SK-N-SH treated with all-trans-retinoic acid at 6 μM for 48 hours (cell line): ENCODE measurements at regions not wholly inside any gene's neighbourhood (a gene's known extent, or its start where the extent isn't known, plus 50 kb on each side); places are given as distances from the start of the nearest gene placed in this dataset.

ENCODE experiments used
- ATAC-seq: fragments of 200-7000 bp; cut with Tn5 transposase; 3 replicates; pipeline ENCODE4 v1.9.1; 2020; ENCODE audit warnings: mild to moderate bottlenecking, moderate library complexity
- ARNTL ChIP-seq: fragments of 450-650 bp; formaldehyde crosslinking; IDR thresholded peaks from 2 replicates; pipeline ENCODE4 v1.5.0; 2020; ENCODE audit warnings: low read depth, mild to moderate bottlenecking, moderate library complexity, borderline replicate concordance
- BACH2 ChIP-seq: fragments of 250-450 bp; sonication (Bioruptor Pico); IDR thresholded peaks from 2 replicates; pipeline ENCODE4 v1.9.0; 2021; ENCODE audit warnings: mild to moderate bottlenecking, borderline replicate concordance
- ESRRG ChIP-seq: fragments of 250-450 bp; sonication (Bioruptor Pico); IDR thresholded peaks from 2 replicates; pipeline ENCODE4 v1.6.1; 2021; ENCODE audit warnings: mild to moderate bottlenecking
- GLIS3 ChIP-seq: fragments of 250-450 bp; sonication (Bioruptor Pico); IDR thresholded peaks from 2 replicates; pipeline ENCODE4 v1.5.0; 2020; ENCODE audit warnings: mild to moderate bottlenecking, moderate library complexity
- OSR1 ChIP-seq: fragments of 250-450 bp; sonication (Bioruptor Pico); IDR thresholded peaks from 2 replicates; pipeline ENCODE4 v1.8.0; 2022; ENCODE audit warnings: moderate library complexity, mild to moderate bottlenecking, inconsistent platforms
- PPARA ChIP-seq: fragments of 250-450 bp; sonication (Bioruptor Pico); IDR thresholded peaks from 2 replicates; pipeline ENCODE4 v1.5.0; 2020; ENCODE audit warnings: mild to moderate bottlenecking, borderline replicate concordance
- RARB ChIP-seq: fragments of 250-450 bp; sonication (Bioruptor Pico); IDR thresholded peaks from 2 replicates; pipeline ENCODE4 v1.8.0; 2021; ENCODE audit warnings: mild to moderate bottlenecking, moderate library complexity
- SNAI2 ChIP-seq: fragments of 250-450 bp; sonication (Bioruptor Pico); IDR thresholded peaks from 2 replicates; pipeline ENCODE4 v1.5.0; 2020; ENCODE audit warnings: mild to moderate bottlenecking, moderate library complexity
- TOX ChIP-seq: fragments of 250-450 bp; sonication (Bioruptor Pico); IDR thresholded peaks from 2 replicates; pipeline ENCODE4 v1.8.0; 2021; ENCODE audit warnings: mild to moderate bottlenecking, moderate library complexity, borderline replicate concordance
- ZC3H10 ChIP-seq: fragments of 250-450 bp; sonication (Bioruptor Pico); IDR thresholded peaks from 2 replicates; pipeline ENCODE4 v1.5.1; 2021; ENCODE audit warnings: mild to moderate bottlenecking, moderate library complexity
- ZFP3 ChIP-seq: fragments of 250-450 bp; sonication (Bioruptor Pico); IDR thresholded peaks from 2 replicates; pipeline ENCODE4 v1.5.0; 2020; ENCODE audit warnings: mild to moderate bottlenecking, moderate library complexity
- ZFP30 ChIP-seq: fragments of 450-650 bp; formaldehyde crosslinking; IDR thresholded peaks from 2 replicates; pipeline ENCODE4 v1.5.0; 2022; ENCODE audit warnings: mild to moderate bottlenecking, moderate library complexity
- ZNF565 ChIP-seq: fragments of 450-650 bp; formaldehyde crosslinking; conservative IDR thresholded peaks from 2 replicates; pipeline ENCODE4 v1.5.0; 2020; ENCODE audit warnings: low read depth, mild to moderate bottlenecking, moderate library complexity
- ZNF8 ChIP-seq: fragments of 450-650 bp; formaldehyde crosslinking; IDR thresholded peaks from 2 replicates; pipeline ENCODE4 v1.5.0; 2020; ENCODE audit warnings: mild to moderate bottlenecking, moderate library complexity
- TF ChIP-seq, protein P1 (sequence below): fragments of 250-450 bp; sonication (Bioruptor Pico); IDR thresholded peaks from 2 replicates; pipeline ENCODE4 v1.5.1; 2020; ENCODE audit warnings: low read depth, mild to moderate bottlenecking, moderate library complexity
- TF ChIP-seq, protein P2 (sequence below): fragments of 250-450 bp; sonication (Bioruptor Pico); IDR thresholded peaks from 2 replicates; pipeline ENCODE4 v1.8.0; 2021; ENCODE audit warnings: low read depth, mild to moderate bottlenecking, moderate library complexity, borderline replicate concordance
- TF ChIP-seq, protein P3 (sequence below): fragments of 250-450 bp; sonication (Bioruptor Pico); IDR thresholded peaks from 2 replicates; pipeline ENCODE4 v1.5.0; 2020; ENCODE audit warnings: mild to moderate bottlenecking, moderate library complexity
- TF ChIP-seq, protein P4 (sequence below): fragments of 250-450 bp; sonication (Bioruptor Pico); IDR thresholded peaks from 2 replicates; pipeline ENCODE4 v1.5.1; 2021; ENCODE audit warnings: mild to moderate bottlenecking, moderate library complexity
- TF ChIP-seq, protein P5 (sequence below): fragments of 250-450 bp; sonication (Bioruptor Pico); IDR thresholded peaks from 2 replicates; pipeline ENCODE4 v1.8.0; 2020; ENCODE audit warnings: mild to moderate bottlenecking, moderate library complexity, borderline replicate concordance

DNA sequence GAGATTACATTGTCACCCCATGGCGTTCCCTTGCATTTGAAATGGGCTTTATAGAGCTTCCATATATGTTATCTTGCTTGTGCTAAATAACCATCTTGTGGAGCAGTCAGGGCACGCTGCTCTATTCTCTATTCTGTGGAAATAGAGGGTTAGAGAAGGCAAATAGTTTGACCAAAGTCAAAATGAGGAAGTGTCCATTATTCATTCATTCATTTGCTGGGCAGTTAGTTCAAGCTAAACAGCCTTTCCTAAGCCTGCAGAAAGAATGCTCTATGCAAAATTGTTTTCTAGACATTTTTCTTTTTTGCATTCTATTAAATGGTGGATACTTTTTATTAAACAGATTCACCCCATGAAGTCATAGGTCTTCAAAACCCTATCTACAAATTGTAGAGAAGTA, 67.8 kb upstream of the ELAC2 start:
- TF ChIP-seq, protein P1, sequence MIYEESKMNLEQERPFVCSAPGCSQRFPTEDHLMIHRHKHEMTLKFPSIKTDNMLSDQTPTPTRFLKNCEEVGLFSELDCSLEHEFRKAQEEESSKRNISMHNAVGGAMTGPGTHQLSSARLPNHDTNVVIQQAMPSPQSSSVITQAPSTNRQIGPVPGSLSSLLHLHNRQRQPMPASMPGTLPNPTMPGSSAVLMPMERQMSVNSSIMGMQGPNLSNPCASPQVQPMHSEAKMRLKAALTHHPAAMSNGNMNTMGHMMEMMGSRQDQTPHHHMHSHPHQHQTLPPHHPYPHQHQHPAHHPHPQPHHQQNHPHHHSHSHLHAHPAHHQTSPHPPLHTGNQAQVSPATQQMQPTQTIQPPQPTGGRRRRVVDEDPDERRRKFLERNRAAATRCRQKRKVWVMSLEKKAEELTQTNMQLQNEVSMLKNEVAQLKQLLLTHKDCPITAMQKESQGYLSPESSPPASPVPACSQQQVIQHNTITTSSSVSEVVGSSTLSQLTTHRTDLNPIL (CRISPR knock-in tag), result no peak
- TF ChIP-seq ZC3H10 (CRISPR knock-in tag), result no peak
- TF ChIP-seq PPARA (CRISPR knock-in tag), result no peak
- TF ChIP-seq GLIS3 (CRISPR knock-in tag), result no peak
- no peak for TF ChIP-seq BACH2 (CRISPR knock-in tag)
- TF ChIP-seq ESRRG (CRISPR knock-in tag), result no peak
- TF ChIP-seq OSR1, result no peak
- no peak for TF ChIP-seq ZNF8 (CRISPR knock-in tag)
- TF ChIP-seq ARNTL (CRISPR knock-in tag), result no peak
- TF ChIP-seq, all 23 proteins: peak for 0
- no peak for ATAC-seq

DNA sequence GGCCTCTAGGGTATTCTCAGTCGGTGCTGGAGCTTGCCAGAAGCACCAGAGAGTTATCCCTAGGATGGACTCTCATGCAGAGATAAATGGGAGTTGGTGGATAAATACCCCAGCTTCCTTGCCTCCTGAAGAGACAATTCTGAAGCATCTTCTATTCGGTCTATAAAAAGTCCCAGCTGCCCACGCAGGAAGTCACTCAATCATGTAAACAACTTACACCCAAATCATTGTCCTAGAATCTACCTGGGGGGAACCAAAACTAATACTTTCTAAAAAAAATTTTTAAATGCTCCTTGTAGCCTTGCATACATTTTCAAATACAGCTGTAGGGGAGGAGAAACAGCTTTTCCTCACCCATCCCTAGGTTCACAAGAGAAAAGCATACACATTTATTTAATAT, 66.6 kb upstream of the ELAC2 start:
- no peak for ATAC-seq
- TF ChIP-seq, protein P2, sequence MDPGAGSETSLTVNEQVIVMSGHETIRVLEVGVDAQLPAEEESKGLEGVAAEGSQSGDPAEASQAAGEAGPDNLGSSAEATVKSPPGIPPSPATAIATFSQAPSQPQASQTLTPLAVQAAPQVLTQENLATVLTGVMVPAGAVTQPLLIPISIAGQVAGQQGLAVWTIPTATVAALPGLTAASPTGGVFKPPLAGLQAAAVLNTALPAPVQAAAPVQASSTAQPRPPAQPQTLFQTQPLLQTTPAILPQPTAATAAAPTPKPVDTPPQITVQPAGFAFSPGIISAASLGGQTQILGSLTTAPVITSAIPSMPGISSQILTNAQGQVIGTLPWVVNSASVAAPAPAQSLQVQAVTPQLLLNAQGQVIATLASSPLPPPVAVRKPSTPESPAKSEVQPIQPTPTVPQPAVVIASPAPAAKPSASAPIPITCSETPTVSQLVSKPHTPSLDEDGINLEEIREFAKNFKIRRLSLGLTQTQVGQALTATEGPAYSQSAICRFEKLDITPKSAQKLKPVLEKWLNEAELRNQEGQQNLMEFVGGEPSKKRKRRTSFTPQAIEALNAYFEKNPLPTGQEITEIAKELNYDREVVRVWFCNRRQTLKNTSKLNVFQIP (CRISPR knock-in tag), result no peak
- TF ChIP-seq GLIS3 (CRISPR knock-in tag) (no peak), SNAI2 (no peak), PPARA (CRISPR knock-in tag) (no peak), ZNF8 (CRISPR knock-in tag) (no peak), ARNTL (CRISPR knock-in tag) (no peak), ZFP3 (CRISPR knock-in tag) (no peak), ZFP30 (no peak), ZNF565 (CRISPR knock-in tag) (no peak), OSR1 (no peak), ZC3H10 (CRISPR knock-in tag) (no peak)
- TF ChIP-seq, protein P3, sequence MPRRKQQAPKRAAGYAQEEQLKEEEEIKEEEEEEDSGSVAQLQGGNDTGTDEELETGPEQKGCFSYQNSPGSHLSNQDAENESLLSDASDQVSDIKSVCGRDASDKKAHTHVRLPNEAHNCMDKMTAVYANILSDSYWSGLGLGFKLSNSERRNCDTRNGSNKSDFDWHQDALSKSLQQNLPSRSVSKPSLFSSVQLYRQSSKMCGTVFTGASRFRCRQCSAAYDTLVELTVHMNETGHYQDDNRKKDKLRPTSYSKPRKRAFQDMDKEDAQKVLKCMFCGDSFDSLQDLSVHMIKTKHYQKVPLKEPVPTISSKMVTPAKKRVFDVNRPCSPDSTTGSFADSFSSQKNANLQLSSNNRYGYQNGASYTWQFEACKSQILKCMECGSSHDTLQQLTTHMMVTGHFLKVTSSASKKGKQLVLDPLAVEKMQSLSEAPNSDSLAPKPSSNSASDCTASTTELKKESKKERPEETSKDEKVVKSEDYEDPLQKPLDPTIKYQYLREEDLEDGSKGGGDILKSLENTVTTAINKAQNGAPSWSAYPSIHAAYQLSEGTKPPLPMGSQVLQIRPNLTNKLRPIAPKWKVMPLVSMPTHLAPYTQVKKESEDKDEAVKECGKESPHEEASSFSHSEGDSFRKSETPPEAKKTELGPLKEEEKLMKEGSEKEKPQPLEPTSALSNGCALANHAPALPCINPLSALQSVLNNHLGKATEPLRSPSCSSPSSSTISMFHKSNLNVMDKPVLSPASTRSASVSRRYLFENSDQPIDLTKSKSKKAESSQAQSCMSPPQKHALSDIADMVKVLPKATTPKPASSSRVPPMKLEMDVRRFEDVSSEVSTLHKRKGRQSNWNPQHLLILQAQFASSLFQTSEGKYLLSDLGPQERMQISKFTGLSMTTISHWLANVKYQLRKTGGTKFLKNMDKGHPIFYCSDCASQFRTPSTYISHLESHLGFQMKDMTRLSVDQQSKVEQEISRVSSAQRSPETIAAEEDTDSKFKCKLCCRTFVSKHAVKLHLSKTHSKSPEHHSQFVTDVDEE (CRISPR knock-in tag), result no peak
- TF ChIP-seq, protein P1 (CRISPR knock-in tag), result no peak

DNA sequence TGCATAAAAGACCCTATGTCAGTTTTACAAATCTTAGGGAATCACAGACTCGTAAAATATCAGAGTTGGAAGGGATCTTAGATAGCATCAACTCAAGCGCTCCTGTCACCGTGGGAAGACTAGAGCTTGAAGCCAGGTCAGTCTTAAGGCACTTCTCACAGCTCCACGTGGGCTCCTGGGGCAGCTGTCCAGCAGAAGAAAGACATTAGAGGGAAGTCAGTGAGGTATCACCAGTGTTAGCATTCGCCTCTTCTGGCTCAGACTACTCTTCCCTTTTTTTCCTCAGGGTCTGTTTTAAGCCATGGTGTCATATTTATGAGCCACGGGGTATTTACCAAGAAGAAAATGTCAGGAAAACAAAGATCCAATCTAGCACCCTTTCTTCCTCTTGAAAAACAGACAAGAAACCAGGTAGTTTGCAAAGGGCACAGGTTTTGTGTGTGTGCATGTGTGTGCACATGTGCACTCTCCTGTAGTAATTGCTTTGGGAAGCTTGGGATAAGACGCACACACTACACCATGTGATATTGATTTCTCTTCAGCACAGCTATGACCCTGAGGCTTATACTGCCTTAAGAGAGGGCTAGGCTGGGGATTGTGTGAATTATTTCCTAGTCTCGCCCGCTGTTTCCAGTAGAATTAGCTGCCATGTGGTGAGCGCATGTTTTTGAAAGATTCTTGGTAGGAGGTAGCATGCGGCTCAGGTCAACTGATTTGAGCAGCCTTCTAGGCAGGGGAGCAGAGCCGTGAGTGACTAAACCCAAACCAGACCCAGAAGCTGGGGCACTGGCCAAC, 61.0 kb upstream of the ELAC2 start:
- TF ChIP-seq TOX (CRISPR knock-in tag) (no peak), OSR1 (no peak), BACH2 (CRISPR knock-in tag) (no peak), ZNF8 (CRISPR knock-in tag) (no peak), RARB (no peak)
- TF ChIP-seq, protein P4, sequence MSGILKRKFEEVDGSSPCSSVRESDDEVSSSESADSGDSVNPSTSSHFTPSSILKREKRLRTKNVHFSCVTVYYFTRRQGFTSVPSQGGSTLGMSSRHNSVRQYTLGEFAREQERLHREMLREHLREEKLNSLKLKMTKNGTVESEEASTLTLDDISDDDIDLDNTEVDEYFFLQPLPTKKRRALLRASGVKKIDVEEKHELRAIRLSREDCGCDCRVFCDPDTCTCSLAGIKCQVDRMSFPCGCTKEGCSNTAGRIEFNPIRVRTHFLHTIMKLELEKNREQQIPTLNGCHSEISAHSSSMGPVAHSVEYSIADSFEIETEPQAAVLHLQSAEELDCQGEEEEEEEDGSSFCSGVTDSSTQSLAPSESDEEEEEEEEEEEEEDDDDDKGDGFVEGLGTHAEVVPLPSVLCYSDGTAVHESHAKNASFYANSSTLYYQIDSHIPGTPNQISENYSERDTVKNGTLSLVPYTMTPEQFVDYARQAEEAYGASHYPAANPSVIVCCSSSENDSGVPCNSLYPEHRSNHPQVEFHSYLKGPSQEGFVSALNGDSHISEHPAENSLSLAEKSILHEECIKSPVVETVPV (CRISPR knock-in tag), result no peak
- TF ChIP-seq, protein P3 (CRISPR knock-in tag), result no peak
- TF ChIP-seq, protein P5, sequence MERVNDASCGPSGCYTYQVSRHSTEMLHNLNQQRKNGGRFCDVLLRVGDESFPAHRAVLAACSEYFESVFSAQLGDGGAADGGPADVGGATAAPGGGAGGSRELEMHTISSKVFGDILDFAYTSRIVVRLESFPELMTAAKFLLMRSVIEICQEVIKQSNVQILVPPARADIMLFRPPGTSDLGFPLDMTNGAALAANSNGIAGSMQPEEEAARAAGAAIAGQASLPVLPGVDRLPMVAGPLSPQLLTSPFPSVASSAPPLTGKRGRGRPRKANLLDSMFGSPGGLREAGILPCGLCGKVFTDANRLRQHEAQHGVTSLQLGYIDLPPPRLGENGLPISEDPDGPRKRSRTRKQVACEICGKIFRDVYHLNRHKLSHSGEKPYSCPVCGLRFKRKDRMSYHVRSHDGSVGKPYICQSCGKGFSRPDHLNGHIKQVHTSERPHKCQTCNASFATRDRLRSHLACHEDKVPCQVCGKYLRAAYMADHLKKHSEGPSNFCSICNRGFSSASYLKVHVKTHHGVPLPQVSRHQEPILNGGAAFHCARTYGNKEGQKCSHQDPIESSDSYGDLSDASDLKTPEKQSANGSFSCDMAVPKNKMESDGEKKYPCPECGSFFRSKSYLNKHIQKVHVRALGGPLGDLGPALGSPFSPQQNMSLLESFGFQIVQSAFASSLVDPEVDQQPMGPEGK (CRISPR knock-in tag), result no peak
- ATAC-seq, result no peak
